ENCODE measurements at regions not wholly inside any gene's neighbourhood (a gene's known extent, or its start where the extent isn't known, plus 50 kb on each side); places are given as distances from the start of the nearest gene placed in this dataset.

- no peaks in the 10 kb centered on the region for H3K9me2 ChIP-seq (replicated peaks; ENCODE audit: low read length)
- intact Hi-C loops (cut with micrococcal nuclease): no loop called here
- no peak for TF ChIP-seq EZH2 (IDR thresholded peaks at IDR 0.05; ENCODE audit: low read length, unreplicated experiment)
- no peak for TF ChIP-seq EZH2phosphoT487 (IDR thresholded peaks at IDR 0.05; ENCODE audit: borderline replicate concordance, low read length)
- TF ChIP-seq CTCF (conservative IDR thresholded peaks at IDR 0.05; ENCODE audit: low read depth, low read length): no peak
- no peak for ATAC-seq
- no peaks in the 10 kb centered on the region for H4K20me1 ChIP-seq (ENCODE audit: low read length)
- no peak overlapping the region for H3K9ac ChIP-seq (ENCODE audit: low read length)
- no peak overlapping the region for H3K27ac ChIP-seq (ENCODE audit: low read length)
- POLR2A ChIA-PET (ENCODE audit: unreplicated experiment): no interaction called here
- H3K36me3 ChIP-seq (ENCODE audit: low read depth, low read length): no peaks in the 10 kb centered on the region
- H3K4me3 ChIP-seq (ENCODE audit: low read length): no peak overlapping the region
- H3K27me3 ChIP-seq (ENCODE audit: low read length): no peaks in the 10 kb centered on the region
- no peak for DNase-seq
- H3K4me1 ChIP-seq (ENCODE audit: insufficient read depth, low read length): peaks cover 11% of the 10 kb centered on the region
- H2AFZ ChIP-seq (ENCODE audit: low read length): no peak overlapping the region
- H3K9me3 ChIP-seq (ENCODE audit: low read length): no peaks in the 10 kb centered on the region
- no peaks in the 10 kb centered on the region for H3F3A ChIP-seq (ENCODE audit: low read length, unreplicated experiment)
- H3K79me2 ChIP-seq (ENCODE audit: low read length): no peaks in the 10 kb centered on the region
- no TSS peak for BruUV-seq (replicated peaks)
- CTCF ChIA-PET: no interaction called here
- H3K4me2 ChIP-seq (ENCODE audit: low read length): no peak overlapping the region
Observed at GRCh38 chr7:17593819-17594419, 295.5 kb downstream of the AHR start.

GRCh38 chr7:17595546-17595945 is 297.1 kb downstream of the AHR start:
- Histone ChIP-seq H3K9me2 (replicated peaks; ENCODE audit: low read length) (no peaks in the 10 kb centered on the region), H2AFZ (ENCODE audit: low read length) (no peak overlapping the region), H3K4me1 (ENCODE audit: insufficient read depth, low read length) (peaks cover 25% of the 10 kb centered on the region), H3K4me3 (ENCODE audit: low read length) (no peak overlapping the region), H3F3A (ENCODE audit: low read length, unreplicated experiment) (peaks cover 7% of the 10 kb centered on the region), H3K27ac (ENCODE audit: low read length) (no peak overlapping the region), H3K36me3 (ENCODE audit: low read depth, low read length) (no peaks in the 10 kb centered on the region), H4K20me1 (ENCODE audit: low read length) (no peaks in the 10 kb centered on the region), H3K27me3 (ENCODE audit: low read length) (no peaks in the 10 kb centered on the region), H3K9me3 (ENCODE audit: low read length) (no peaks in the 10 kb centered on the region), H3K79me2 (ENCODE audit: low read length) (no peaks in the 10 kb centered on the region), H3K9ac (ENCODE audit: low read length) (no peak overlapping the region), H3K4me2 (ENCODE audit: low read length) (no peak overlapping the region)
- POLR2A ChIA-PET (ENCODE audit: unreplicated experiment): no interaction called here
- no TSS peak for BruUV-seq (replicated peaks)
- ATAC-seq: no peak
- intact Hi-C loops (cut with micrococcal nuclease): no loop called here
- TF ChIP-seq CTCF (conservative IDR thresholded peaks at IDR 0.05; ENCODE audit: low read depth, low read length) (no peak), EZH2 (IDR thresholded peaks at IDR 0.05; ENCODE audit: low read length, unreplicated experiment) (no peak), EZH2phosphoT487 (IDR thresholded peaks at IDR 0.05; ENCODE audit: borderline replicate concordance, low read length) (no peak)
- CTCF ChIA-PET: no interaction called here
- no peak for DNase-seq

- H3K27me3 ChIP-seq (ENCODE audit: low read length): no peaks in the 10 kb centered on the region
- H3K27ac ChIP-seq (ENCODE audit: low read length): peak overlapping the region; percentile 95
- peaks cover 42% of the 10 kb centered on the region for H3K4me1 ChIP-seq (ENCODE audit: insufficient read depth, low read length)
- BruUV-seq (replicated peaks): no TSS peak
- H3K9me2 ChIP-seq (replicated peaks; ENCODE audit: low read length): no peaks in the 10 kb centered on the region
- H3K4me2 ChIP-seq (ENCODE audit: low read length): peak overlapping the region; percentile 35
- H2AFZ ChIP-seq (ENCODE audit: low read length): no peak overlapping the region
- H3K4me3 ChIP-seq (ENCODE audit: low read length): no peak overlapping the region
- ChIA-PET CTCF (no interaction called here), POLR2A (ENCODE audit: unreplicated experiment) (no interaction called here)
- peaks cover 7% of the 10 kb centered on the region for H3F3A ChIP-seq (ENCODE audit: low read length, unreplicated experiment)
- no peaks in the 10 kb centered on the region for H3K36me3 ChIP-seq (ENCODE audit: low read depth, low read length)
- no peaks in the 10 kb centered on the region for H3K9me3 ChIP-seq (ENCODE audit: low read length)
- no peaks in the 10 kb centered on the region for H3K79me2 ChIP-seq (ENCODE audit: low read length)
- no peak for TF ChIP-seq EZH2 (IDR thresholded peaks at IDR 0.05; ENCODE audit: low read length, unreplicated experiment)
- ATAC-seq: no peak
- H3K9ac ChIP-seq (ENCODE audit: low read length): peak overlapping the region; percentile 10; the same call in 1 of the 2 replicates
- no peaks in the 10 kb centered on the region for H4K20me1 ChIP-seq (ENCODE audit: low read length)
- DNase-seq: peak; percentile 23
- intact Hi-C loops (cut with micrococcal nuclease): no loop called here
Observed at GRCh38 chr7:17598305-17598704, 299.9 kb downstream of the AHR start.

Measured in PC-3 (cell line).